ENCODE measurements at regions not wholly inside any gene's neighbourhood (a gene's known extent, or its start where the extent isn't known, plus 50 kb on each side); places are given as distances from the start of the nearest gene placed in this dataset.

DNA sequence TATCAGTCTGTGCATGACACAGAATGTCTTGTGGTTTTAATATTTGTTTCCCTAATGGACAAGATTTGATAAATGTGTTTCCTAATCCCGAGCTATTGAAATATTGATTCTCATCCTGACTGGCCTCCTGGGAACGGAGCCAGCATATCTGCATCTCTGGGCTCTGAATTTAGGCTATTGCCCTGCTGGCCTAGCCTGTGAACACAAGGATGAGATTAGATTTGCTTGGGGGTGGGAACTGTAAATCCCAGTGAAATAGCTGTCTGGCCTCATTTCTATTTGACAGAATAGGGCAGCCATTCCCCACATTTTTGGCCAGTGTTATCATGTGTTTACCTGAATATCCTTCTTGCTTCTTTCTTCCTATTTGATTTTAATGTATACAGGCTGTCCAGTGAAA, 198.4 kb upstream of the SOX4 start:
- Mint-ChIP-seq H3K4me3 (ENCODE audit: unreplicated experiment) (no peak overlapping the region), H3K4me1 (ENCODE audit: low read depth, unreplicated experiment) (no peaks in the 10 kb centered on the region), H3K9me3 (ENCODE audit: unreplicated experiment) (peaks cover 4% of the 10 kb centered on the region), H3K27me3 (ENCODE audit: unreplicated experiment) (no peaks in the 10 kb centered on the region), H3K27ac (ENCODE audit: unreplicated experiment) (no peak overlapping the region), H3K36me3 (ENCODE audit: unreplicated experiment) (peaks cover 6% of the 10 kb centered on the region)
- DNase-seq: no peak
- TF ChIP-seq, protein P1, sequence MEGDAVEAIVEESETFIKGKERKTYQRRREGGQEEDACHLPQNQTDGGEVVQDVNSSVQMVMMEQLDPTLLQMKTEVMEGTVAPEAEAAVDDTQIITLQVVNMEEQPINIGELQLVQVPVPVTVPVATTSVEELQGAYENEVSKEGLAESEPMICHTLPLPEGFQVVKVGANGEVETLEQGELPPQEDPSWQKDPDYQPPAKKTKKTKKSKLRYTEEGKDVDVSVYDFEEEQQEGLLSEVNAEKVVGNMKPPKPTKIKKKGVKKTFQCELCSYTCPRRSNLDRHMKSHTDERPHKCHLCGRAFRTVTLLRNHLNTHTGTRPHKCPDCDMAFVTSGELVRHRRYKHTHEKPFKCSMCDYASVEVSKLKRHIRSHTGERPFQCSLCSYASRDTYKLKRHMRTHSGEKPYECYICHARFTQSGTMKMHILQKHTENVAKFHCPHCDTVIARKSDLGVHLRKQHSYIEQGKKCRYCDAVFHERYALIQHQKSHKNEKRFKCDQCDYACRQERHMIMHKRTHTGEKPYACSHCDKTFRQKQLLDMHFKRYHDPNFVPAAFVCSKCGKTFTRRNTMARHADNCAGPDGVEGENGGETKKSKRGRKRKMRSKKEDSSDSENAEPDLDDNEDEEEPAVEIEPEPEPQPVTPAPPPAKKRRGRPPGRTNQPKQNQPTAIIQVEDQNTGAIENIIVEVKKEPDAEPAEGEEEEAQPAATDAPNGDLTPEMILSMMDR (IDR thresholded peaks at IDR 0.05; ENCODE audit: partially characterized antibody, unreplicated experiment): no peak

- Mint-ChIP-seq H3K9me3 (ENCODE audit: unreplicated experiment) (no peaks in the 10 kb centered on the region), H3K4me1 (ENCODE audit: low read depth, unreplicated experiment) (no peaks in the 10 kb centered on the region), H3K27ac (ENCODE audit: unreplicated experiment) (no peak overlapping the region), H3K36me3 (ENCODE audit: unreplicated experiment) (no peaks in the 10 kb centered on the region), H3K4me3 (ENCODE audit: unreplicated experiment) (no peak overlapping the region), H3K27me3 (ENCODE audit: unreplicated experiment) (no peaks in the 10 kb centered on the region)
- DNase-seq: no peak
- TF ChIP-seq, protein P1 (IDR thresholded peaks at IDR 0.05; ENCODE audit: partially characterized antibody, unreplicated experiment): no peak
These were observed 197.2 kb upstream of the SOX4 start for GRCh38 chr6:21396313-21396712.

DNA sequence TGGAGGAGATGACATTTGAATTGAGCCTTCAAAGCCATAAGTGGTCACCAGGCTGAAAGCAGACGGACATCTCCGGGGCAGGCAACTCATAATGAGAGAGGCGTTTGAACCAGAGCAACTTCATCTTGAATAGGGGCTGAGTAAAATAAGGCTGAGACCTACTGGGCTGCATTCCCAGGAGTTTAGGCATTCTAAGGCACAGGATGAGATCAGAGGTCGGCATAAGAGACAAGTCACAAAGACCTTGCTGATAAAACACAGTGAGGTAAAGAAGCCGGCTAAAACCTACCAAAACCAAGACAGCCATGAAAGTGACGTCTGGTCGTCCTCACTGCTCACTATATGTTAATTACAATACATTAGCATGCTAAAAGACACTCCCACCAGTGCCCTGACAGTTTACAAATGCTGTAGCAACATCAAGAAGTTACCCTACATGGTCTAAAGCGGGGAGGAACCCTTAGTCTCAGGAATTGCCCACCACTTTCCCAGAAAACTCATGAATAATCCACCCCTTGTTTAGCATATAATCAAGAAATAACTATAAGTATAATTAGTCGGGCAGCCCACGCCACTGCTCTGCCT, 194.7 kb upstream of the SOX4 start:
- Mint-ChIP-seq H3K4me1 (ENCODE audit: low read depth, unreplicated experiment) (no peaks in the 10 kb centered on the region), H3K27me3 (ENCODE audit: unreplicated experiment) (no peaks in the 10 kb centered on the region), H3K9me3 (ENCODE audit: unreplicated experiment) (no peaks in the 10 kb centered on the region), H3K27ac (ENCODE audit: unreplicated experiment) (no peak overlapping the region), H3K4me3 (ENCODE audit: unreplicated experiment) (no peak overlapping the region), H3K36me3 (ENCODE audit: unreplicated experiment) (no peaks in the 10 kb centered on the region)
- TF ChIP-seq, protein P1 (IDR thresholded peaks at IDR 0.05; ENCODE audit: partially characterized antibody, unreplicated experiment): no peak
- DNase-seq: no peak

- no peaks in the 10 kb centered on the region for H3K27me3 Mint-ChIP-seq (ENCODE audit: unreplicated experiment)
- H3K4me1 Mint-ChIP-seq (ENCODE audit: low read depth, unreplicated experiment): no peaks in the 10 kb centered on the region
- no peaks in the 10 kb centered on the region for H3K9me3 Mint-ChIP-seq (ENCODE audit: unreplicated experiment)
- no peak overlapping the region for H3K27ac Mint-ChIP-seq (ENCODE audit: unreplicated experiment)
- DNase-seq: no peak
- TF ChIP-seq, protein P1 (IDR thresholded peaks at IDR 0.05; ENCODE audit: partially characterized antibody, unreplicated experiment): no peak
- H3K4me3 Mint-ChIP-seq (ENCODE audit: unreplicated experiment): no peak overlapping the region
- no peaks in the 10 kb centered on the region for H3K36me3 Mint-ChIP-seq (ENCODE audit: unreplicated experiment)
These were observed 191.2 kb upstream of the SOX4 start for GRCh38 chr6:21402368-21402767.

DNA sequence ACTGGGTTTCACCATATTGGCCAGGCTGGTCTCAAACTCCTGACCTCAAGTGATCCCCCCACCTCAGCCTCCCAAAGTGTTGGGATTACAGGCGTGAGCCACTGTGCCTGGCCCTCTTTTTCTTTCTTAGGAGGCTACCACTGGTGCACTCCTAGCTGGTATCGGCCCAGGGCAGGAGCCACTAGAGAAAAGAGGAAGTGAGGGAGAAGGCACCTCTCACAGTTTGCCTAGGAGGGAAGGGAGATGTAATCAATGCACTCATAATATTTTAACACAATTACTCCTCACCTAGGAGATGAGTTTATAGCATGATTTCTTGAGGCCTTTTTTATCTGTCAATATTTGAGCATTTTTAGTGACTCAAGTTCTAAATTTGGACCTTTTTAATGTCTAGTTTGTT, 189.0 kb upstream of the SOX4 start:
- Mint-ChIP-seq H3K36me3 (ENCODE audit: unreplicated experiment) (no peaks in the 10 kb centered on the region), H3K27me3 (ENCODE audit: unreplicated experiment) (no peaks in the 10 kb centered on the region), H3K27ac (ENCODE audit: unreplicated experiment) (no peak overlapping the region), H3K9me3 (ENCODE audit: unreplicated experiment) (no peaks in the 10 kb centered on the region), H3K4me1 (ENCODE audit: low read depth, unreplicated experiment) (no peaks in the 10 kb centered on the region), H3K4me3 (ENCODE audit: unreplicated experiment) (no peak overlapping the region)
- TF ChIP-seq, protein P1 (IDR thresholded peaks at IDR 0.05; ENCODE audit: partially characterized antibody, unreplicated experiment): no peak
- no peak for DNase-seq
